Glutamatergic neuron (in vitro differentiated cells): ENCODE measurements at regions not wholly inside any gene's neighbourhood (a gene's known extent, or its start where the extent isn't known, plus 50 kb on each side); places are given as distances from the start of the nearest gene placed in this dataset.

ENCODE experiments used
- DNase-seq: peaks from one replicate; pipeline ENCODE4 v3.0.0; 2022
- H3K27ac Mint-ChIP-seq: one replicate; pipeline ENCODE4 v1.8.0; 2020; ENCODE audit warnings: mild to moderate bottlenecking, mixed read lengths, inconsistent platforms; ENCODE audit not compliant: unreplicated experiment
- H3K27me3 Mint-ChIP-seq: one replicate; pipeline ENCODE4 v1.8.0; 2020; ENCODE audit warnings: mild to moderate bottlenecking, moderate library complexity, mixed read lengths, inconsistent platforms; ENCODE audit not compliant: unreplicated experiment
- H3K36me3 Mint-ChIP-seq: one replicate; pipeline ENCODE4 v1.8.0; 2020; ENCODE audit warnings: mild to moderate bottlenecking, mixed read lengths, inconsistent platforms; ENCODE audit not compliant: unreplicated experiment
- H3K4me1 Mint-ChIP-seq: one replicate; pipeline ENCODE4 v1.8.0; 2020; ENCODE audit warnings: mild to moderate bottlenecking, low read depth, mixed read lengths, inconsistent platforms; ENCODE audit not compliant: unreplicated experiment
- H3K4me3 Mint-ChIP-seq: one replicate; pipeline ENCODE4 v1.8.0; 2020; ENCODE audit warnings: mild to moderate bottlenecking, mixed read lengths, inconsistent platforms; ENCODE audit not compliant: unreplicated experiment
- H3K9me3 Mint-ChIP-seq: one replicate; pipeline ENCODE4 v1.8.0; 2020; ENCODE audit warnings: mild to moderate bottlenecking, moderate library complexity, mixed read lengths, inconsistent platforms; ENCODE audit not compliant: unreplicated experiment
- CTCF ChIP-seq: fragments of 200-600 bp; sonication (generic); IDR thresholded peaks from one replicate; pipeline ENCODE4 v1.5.0; 2021; ENCODE audit not compliant: partially characterized antibody, unreplicated experiment

GRCh38 chr3:66610562-66610909 is 109.7 kb upstream of the LRIG1 start:
- Mint-ChIP-seq H3K4me1 (peaks cover 4% of the 10 kb centered on the region), H3K4me3 (no peak overlapping the region), H3K36me3 (no peaks in the 10 kb centered on the region), H3K27ac (no peak overlapping the region), H3K27me3 (peaks cover 3% of the 10 kb centered on the region), H3K9me3 (no peaks in the 10 kb centered on the region)
- DNase-seq = no peak
- no peak for TF ChIP-seq CTCF

GRCh38 chr3:66615643-66616301 is 115.0 kb upstream of the LRIG1 start:
- Mint-ChIP-seq H3K36me3 (no peaks in the 10 kb centered on the region), H3K27ac (no peak overlapping the region), H3K27me3 (peaks cover 5% of the 10 kb centered on the region), H3K4me1 (no peaks in the 10 kb centered on the region), H3K9me3 (no peaks in the 10 kb centered on the region), H3K4me3 (no peak overlapping the region)
- TF ChIP-seq CTCF = no peak
- no peak for DNase-seq

DNA sequence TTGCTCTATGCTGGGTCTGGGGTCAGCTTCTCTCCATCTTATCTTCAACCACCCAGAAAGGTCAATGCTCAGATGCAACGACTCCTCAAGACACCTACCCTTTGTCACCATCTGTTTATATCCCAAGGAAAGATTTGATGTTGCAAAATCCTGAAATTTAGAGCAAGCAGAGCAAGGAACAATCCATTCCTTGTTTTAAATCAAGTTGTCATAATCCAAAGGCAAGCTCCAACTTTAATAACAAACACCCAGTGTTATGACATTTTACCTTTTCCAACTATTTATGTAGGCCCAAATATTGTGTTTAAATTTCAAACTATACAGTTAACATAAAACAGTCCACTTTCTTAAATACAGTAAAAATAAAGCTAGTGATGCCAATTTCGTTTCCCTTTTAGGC is 116.5 kb upstream of the LRIG1 start:
- no peak overlapping the region for H3K27ac Mint-ChIP-seq

DNA sequence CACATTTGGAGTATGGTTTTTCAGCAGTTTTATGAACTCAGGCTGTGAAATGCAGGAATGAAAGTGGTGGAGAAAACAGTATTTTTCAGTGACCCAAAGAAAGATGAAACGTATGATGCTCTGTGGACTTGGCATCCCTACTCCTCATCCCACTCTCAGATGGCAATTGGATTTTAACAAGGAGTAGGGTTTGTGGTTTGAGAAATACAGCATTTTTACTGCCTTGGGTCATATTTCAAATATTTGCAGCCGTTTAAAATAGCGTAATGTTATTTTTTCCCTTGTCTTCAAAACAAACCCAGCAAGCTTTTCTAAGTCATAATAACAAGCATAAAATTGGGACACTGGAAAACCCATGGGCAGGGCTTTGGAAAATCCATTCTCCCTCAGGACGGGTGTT is 117.2 kb upstream of the LRIG1 start:
- Mint-ChIP-seq H3K36me3 (no peaks in the 10 kb centered on the region), H3K9me3 (no peaks in the 10 kb centered on the region), H3K27ac (no peak overlapping the region), H3K4me3 (no peak overlapping the region), H3K27me3 (peaks cover 4% of the 10 kb centered on the region), H3K4me1 (no peaks in the 10 kb centered on the region)
- DNase-seq = no peak
- TF ChIP-seq CTCF = no peak

More for the DNA sequence above, 116.5 kb upstream of the LRIG1 start:
- no peak for TF ChIP-seq CTCF
- DNase-seq = no peak
- Mint-ChIP-seq H3K4me1 (no peaks in the 10 kb centered on the region), H3K27me3 (peaks cover 5% of the 10 kb centered on the region), H3K4me3 (no peak overlapping the region), H3K9me3 (no peaks in the 10 kb centered on the region), H3K36me3 (no peaks in the 10 kb centered on the region)

GRCh38 chr3:66620296-66620695 is 119.5 kb upstream of the LRIG1 start:
- Mint-ChIP-seq H3K27ac (no peak overlapping the region), H3K4me1 (no peaks in the 10 kb centered on the region), H3K9me3 (no peaks in the 10 kb centered on the region), H3K27me3 (peaks cover 4% of the 10 kb centered on the region), H3K4me3 (no peak overlapping the region), H3K36me3 (no peaks in the 10 kb centered on the region)
- no peak for TF ChIP-seq CTCF
- DNase-seq = no peak
